Bronchial epithelial cell (primary cell): ENCODE measurements at regions not wholly inside any gene's neighbourhood (a gene's known extent, or its start where the extent isn't known, plus 50 kb on each side); places are given as distances from the start of the nearest gene placed in this dataset.
A peak's percentile ranks its signal among the peaks of the same experiment; 100 is the strongest.

Experiments used
- DNase-seq: peaks from one replicate; pipeline ENCODE4 v3.0.0-alpha.2; 2010; ENCODE audit warnings: low read depth
- FAIRE-seq: peaks from 2 replicates; lab custom pipeline; 2011; peaks lifted over from hg19 to GRCh38; lab: Jason Lieb, UNC
- H3K27me3 ChIP-seq: 2 replicates; pipeline ENCODE4 v1.5.1; 2011; ENCODE audit warnings: low read length; ENCODE audit not compliant: control insufficient read depth, insufficient read depth
- H3K36me3 ChIP-seq: 2 replicates; pipeline ENCODE4 v1.5.1; 2011; ENCODE audit warnings: low read length; ENCODE audit not compliant: control insufficient read depth, insufficient read depth
- H3K4me3 ChIP-seq: 2 replicates; pipeline ENCODE4 v1.5.1; 2011; ENCODE audit warnings: mild to moderate bottlenecking, low read depth, low read length, control low read depth
- TF ChIP-seq, protein P1 (sequence below): IDR thresholded peaks from 2 replicates; pipeline ENCODE4 v1.5.1; 2011; ENCODE audit warnings: mild to moderate bottlenecking, moderate library complexity, low read length, control low read depth, inconsistent platforms; ENCODE audit not compliant: insufficient read depth, severe bottlenecking

DNA sequence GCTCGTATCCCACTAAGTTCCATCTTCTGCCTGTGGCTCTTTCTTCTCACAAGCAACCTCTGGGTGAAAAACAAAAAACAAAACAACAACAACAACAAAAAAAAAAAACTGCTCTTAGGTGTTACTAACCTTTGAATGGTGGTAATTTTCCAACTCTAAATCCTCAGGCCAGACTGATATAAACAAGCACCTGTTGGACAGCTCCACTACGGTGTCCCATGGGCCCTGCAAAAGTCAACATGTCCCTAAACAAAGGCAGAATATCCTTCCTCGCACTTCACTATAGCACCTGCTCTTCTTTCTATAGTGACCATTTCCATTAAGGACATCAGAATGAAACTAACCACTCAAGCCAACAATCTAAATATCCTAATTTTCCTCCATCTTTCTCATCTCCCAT, 54.6 kb upstream of the PARM1 start:
- TF ChIP-seq, protein P1, sequence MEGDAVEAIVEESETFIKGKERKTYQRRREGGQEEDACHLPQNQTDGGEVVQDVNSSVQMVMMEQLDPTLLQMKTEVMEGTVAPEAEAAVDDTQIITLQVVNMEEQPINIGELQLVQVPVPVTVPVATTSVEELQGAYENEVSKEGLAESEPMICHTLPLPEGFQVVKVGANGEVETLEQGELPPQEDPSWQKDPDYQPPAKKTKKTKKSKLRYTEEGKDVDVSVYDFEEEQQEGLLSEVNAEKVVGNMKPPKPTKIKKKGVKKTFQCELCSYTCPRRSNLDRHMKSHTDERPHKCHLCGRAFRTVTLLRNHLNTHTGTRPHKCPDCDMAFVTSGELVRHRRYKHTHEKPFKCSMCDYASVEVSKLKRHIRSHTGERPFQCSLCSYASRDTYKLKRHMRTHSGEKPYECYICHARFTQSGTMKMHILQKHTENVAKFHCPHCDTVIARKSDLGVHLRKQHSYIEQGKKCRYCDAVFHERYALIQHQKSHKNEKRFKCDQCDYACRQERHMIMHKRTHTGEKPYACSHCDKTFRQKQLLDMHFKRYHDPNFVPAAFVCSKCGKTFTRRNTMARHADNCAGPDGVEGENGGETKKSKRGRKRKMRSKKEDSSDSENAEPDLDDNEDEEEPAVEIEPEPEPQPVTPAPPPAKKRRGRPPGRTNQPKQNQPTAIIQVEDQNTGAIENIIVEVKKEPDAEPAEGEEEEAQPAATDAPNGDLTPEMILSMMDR = no peak
- no peak for FAIRE-seq
- no peak overlapping the region for H3K4me3 ChIP-seq
- no peaks in the 10 kb centered on the region for H3K36me3 ChIP-seq
- peaks cover 2% of the 10 kb centered on the region for H3K27me3 ChIP-seq
- DNase-seq = no peak

- H3K4me3 ChIP-seq = no peak overlapping the region
- FAIRE-seq (no peak), DNase-seq (no peak)
- H3K27me3 ChIP-seq = peaks cover 2% of the 10 kb centered on the region
- TF ChIP-seq, protein P1 = no peak
- no peaks in the 10 kb centered on the region for H3K36me3 ChIP-seq
Measured at GRCh38 chr4:74875451-74875850, 57.5 kb upstream of the PARM1 start.

DNA sequence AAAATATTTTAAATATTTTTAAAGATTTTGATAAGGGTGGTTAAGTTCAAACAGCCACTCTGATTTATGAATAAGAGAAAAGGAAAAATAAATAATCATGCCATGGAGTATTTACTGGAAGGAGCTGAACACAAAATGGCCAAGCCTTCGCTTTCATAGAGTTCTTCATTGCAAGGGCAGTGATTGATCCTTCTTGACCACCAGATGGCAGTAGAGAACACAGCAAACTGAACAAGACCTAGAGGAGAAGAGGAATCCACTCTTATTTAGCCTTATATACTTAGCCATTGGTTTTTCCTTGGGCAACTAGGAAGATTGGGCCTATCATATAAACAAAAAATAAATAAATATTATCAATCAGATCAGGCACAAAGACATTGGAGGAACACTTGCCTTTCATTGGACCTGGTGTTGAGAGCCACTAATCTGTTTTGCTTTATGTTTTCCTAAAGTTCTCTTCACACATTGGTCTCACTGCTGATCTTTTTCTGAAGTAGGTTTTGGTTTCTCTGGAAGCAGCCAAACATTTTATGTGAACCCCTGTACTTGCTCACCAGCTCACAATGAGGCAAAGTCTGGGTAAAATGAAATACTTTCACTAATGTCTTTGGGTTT, 58.1 kb upstream of the PARM1 start:
- no peaks in the 10 kb centered on the region for H3K36me3 ChIP-seq
- FAIRE-seq = no peak
- peaks cover 2% of the 10 kb centered on the region for H3K27me3 ChIP-seq
- H3K4me3 ChIP-seq = no peak overlapping the region
- DNase-seq = peak; percentile 78
- TF ChIP-seq, protein P1 = peak; percentile 84

- TF ChIP-seq, protein P1 = no peak
- H3K36me3 ChIP-seq = no peaks in the 10 kb centered on the region
- no peak overlapping the region for H3K4me3 ChIP-seq
- peaks cover 2% of the 10 kb centered on the region for H3K27me3 ChIP-seq
- FAIRE-seq = no peak
- DNase-seq = no peak
Measured at GRCh38 chr4:74873545-74874301, 59.2 kb upstream of the PARM1 start.

DNA sequence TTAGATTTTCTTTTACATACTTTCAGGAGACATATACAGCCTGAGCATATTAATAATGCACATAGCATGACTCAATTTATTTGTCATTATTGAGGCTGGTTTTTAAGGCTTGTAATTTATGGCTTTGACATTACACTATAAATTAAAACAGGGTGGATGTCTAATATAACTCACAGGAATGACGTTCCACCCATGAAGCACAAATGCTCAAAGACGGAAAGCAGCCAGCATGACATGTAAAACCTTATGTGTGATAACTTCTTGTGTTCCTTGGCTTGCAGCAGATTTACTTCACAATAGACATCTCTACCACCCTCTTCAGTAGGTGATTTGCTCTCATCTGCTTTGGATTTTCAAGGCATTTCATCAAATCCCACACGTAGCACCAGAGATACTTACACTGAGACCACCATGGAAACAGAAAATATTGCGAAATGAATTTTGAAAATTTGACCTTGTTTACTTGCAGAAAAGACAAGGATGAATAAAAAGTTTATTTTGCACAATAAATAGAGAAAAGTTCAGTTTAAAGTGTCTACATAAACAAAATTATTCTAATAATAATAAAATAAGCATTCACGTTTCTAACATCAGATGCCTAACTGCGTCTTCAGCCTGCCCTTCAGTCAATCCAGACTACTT, 64.7 kb upstream of the BTC start:
- H3K36me3 ChIP-seq = no peaks in the 10 kb centered on the region
- DNase-seq (no peak), FAIRE-seq (no peak)
- H3K27me3 ChIP-seq = no peaks in the 10 kb centered on the region
- no peak overlapping the region for H3K4me3 ChIP-seq
- TF ChIP-seq, protein P1 = no peak
